Gastrocnemius medialis (tissue), 4 donors: ENCODE measurements at regions not wholly inside any gene's neighbourhood (a gene's known extent, or its start where the extent isn't known, plus 50 kb on each side); places are given as distances from the start of the nearest gene placed in this dataset.
"Not testable (repeated sequence)": the region's sequence is repeated elsewhere in the genome, so short reads cannot be mapped to it uniquely, and the experiment has no call there.

Experiments
- ATAC-seq, 2 donors: fragments of 150-250 bp; one replicate each; pipeline ENCODE4 v1.9.1; 2016
- DNase-seq, 2 donors: peaks; one replicate each; pipeline ENCODE4 v3.0.0-alpha.2; 2019
- H3K27ac ChIP-seq, 4 donors: fragments of 200-600 bp; sonication (generic); 1 replicate in 1 of 4; 2 replicates in 3 of 4; pipeline ENCODE4 v1.5.1; 2016 to 2018; ENCODE audit warnings: mild to moderate bottlenecking in 2 of 4, moderate library complexity in 1 of 4
- H3K27me3 ChIP-seq, 3 donors: fragments of 200-600 bp; sonication (generic) in 2 of 3; 1 replicate in 1 of 3; 2 replicates in 2 of 3; pipeline versions ENCODE4 v1.5.1 to v1.6.0; 2016 to 2019; ENCODE audit warnings: mild to moderate bottlenecking in 1 of 3, moderate library complexity in 1 of 3
- H3K36me3 ChIP-seq, 2 donors: fragments of 200-600 bp; sonication (generic) in 1 of 2; one replicate each; pipeline ENCODE4 v1.5.1; 2017 to 2018
- H3K4me1 ChIP-seq, 2 donors: fragments of 200-600 bp; sonication (generic) in 1 of 2; one replicate each; pipeline ENCODE4 v1.5.1; 2016 to 2017; ENCODE audit warnings: mild to moderate bottlenecking in 2 of 2
- H3K4me3 ChIP-seq, 4 donors: fragments of 200-600 bp; sonication (generic) in 3 of 4; 1 replicate in 1 of 4; 2 replicates in 3 of 4; pipeline ENCODE4 v1.5.1; 2016 to 2019; ENCODE audit warnings: mild to moderate bottlenecking in 2 of 4
- H3K9me3 ChIP-seq, 3 donors: fragments of 200-600 bp; sonication (generic) in 2 of 3; 1 replicate in 1 of 3; 2 replicates in 2 of 3; pipeline ENCODE4 v1.5.1; 2016 to 2019
- CTCF ChIP-seq, 5 experiments: fragments of 450-650 bp in 3 of 5; fragments of 200-600 bp in 2 of 5; sonication (generic) in 2 of 5; IDR thresholded peaks in 4 of 5; conservative IDR thresholded peaks in 1 of 5; 1 replicate in 4 of 5; 2 replicates in 1 of 5; pipeline ENCODE4 v1.5.1; 2016 to 2019; ENCODE audit warnings: antibody characterized with exemption in 5 of 5, mild to moderate bottlenecking in 3 of 5, moderate library complexity in 3 of 5
- POLR2A ChIP-seq, 2 donors: fragments of 450-650 bp; IDR thresholded peaks; one replicate each; pipeline ENCODE4 v1.6.1; 2017; ENCODE audit warnings: antibody characterized with exemption in 2 of 2, mild to moderate bottlenecking in 2 of 2, moderate library complexity in 2 of 2
- in situ Hi-C, 4 donors: fragments of 200-750 bp; cut with MboI; loops; one replicate each; pipeline versions ENCODE4 v1.15.0 to v1.8.0; 2017; ENCODE audit warnings: low sequenced_read_pairs in 4 of 4
- intact Hi-C: fragments of 100-400 bp; cut with DNase I; formaldehyde crosslinking; loops from one replicate; pipeline ENCODE4 v1.15.1; 2023; ENCODE audit warnings: low total_unique reads

- ATAC-seq = no peak
- DNase-seq = no peak
- H3K4me3 ChIP-seq = no peak overlapping the region
- H3K4me1 ChIP-seq = peaks cover 4% of the 10 kb centered on the region in 2 donors
- peaks cover 0 to 3% of the 10 kb centered on the region in 2 donors for H3K36me3 ChIP-seq
- TF ChIP-seq POLR2A (IDR thresholded peaks at IDR 0.05) (no peak), CTCF (IDR thresholded peaks at IDR 0.05 in 4 of 5, conservative IDR thresholded peaks at IDR 0.05 in 1 of 5) (no peak)
- H3K9me3 ChIP-seq = no peaks in the 10 kb centered on the region
- intact Hi-C loops (no loop called here), in situ Hi-C loops (loop anchor here in 3 of 4 donors (25.0 kb wide), 4 partner anchors 842 to 1092 kb away; a partner anchor contains a TSS)
- no peaks in the 10 kb centered on the region for H3K27me3 ChIP-seq
- H3K27ac ChIP-seq = no peak overlapping the region
Measured at GRCh38 chr6:27129095-27129815, 118.2 kb upstream of the PRSS16 start.

- Histone ChIP-seq H3K27me3 (no peaks in the 10 kb centered on the region), H3K9me3 (no peaks in the 10 kb centered on the region), H3K4me1 (peaks cover 4% of the 10 kb centered on the region in 2 donors), H3K36me3 (peaks cover 0 to 2% of the 10 kb centered on the region in 2 donors), H3K27ac (no peak overlapping the region), H3K4me3 (no peak overlapping the region)
- intact Hi-C loops = loop anchor here (2.0 to 10.0 kb wide), 7 partner anchors 47 to 1225 kb away; partner anchors contain the start of gene ABT1
- no peak for TF ChIP-seq POLR2A (IDR thresholded peaks at IDR 0.05)
- TF ChIP-seq CTCF (IDR thresholded peaks at IDR 0.05 in 4 of 5, conservative IDR thresholded peaks at IDR 0.05 in 1 of 5) = no peak
- ATAC-seq = no peak
- in situ Hi-C loops = loop anchor here in 3 of 4 donors (25.0 kb wide), 4 partner anchors 843 to 1093 kb away; a partner anchor contains a TSS
- DNase-seq = no peak
Measured at GRCh38 chr6:27129917-27130316, 117.6 kb upstream of the PRSS16 start.

- peak overlapping the region; percentile 61 to 67 (median 65) for H3K4me3 ChIP-seq
- DNase-seq = no peak
- in situ Hi-C loops (loop anchor here in 3 of 4 donors (25.0 kb wide), 4 partner anchors 844 to 1094 kb away; a partner anchor contains a TSS), intact Hi-C loops (loop anchor here (1.0 to 10.0 kb wide), 8 partner anchors 46 to 1224 kb away; partner anchors contain the start of gene ABT1)
- H3K27me3 ChIP-seq = no peaks in the 10 kb centered on the region
- no peaks in the 10 kb centered on the region for H3K9me3 ChIP-seq
- no peak for TF ChIP-seq CTCF (IDR thresholded peaks at IDR 0.05 in 4 of 5, conservative IDR thresholded peaks at IDR 0.05 in 1 of 5)
- no peak for TF ChIP-seq POLR2A (IDR thresholded peaks at IDR 0.05)
- H3K27ac ChIP-seq = peak overlapping the region in 1 of 4 donors; percentile 79
- H3K4me1 ChIP-seq = peaks cover 4% of the 10 kb centered on the region in 2 donors
- ATAC-seq = no peak
- no peaks in the 10 kb centered on the region for H3K36me3 ChIP-seq
Measured at GRCh38 chr6:27130668-27131428, 116.7 kb upstream of the PRSS16 start.

GRCh38 chr6:27132282-27132531, 115.3 kb upstream of the PRSS16 start:
- Histone ChIP-seq H3K4me3 (peak overlapping the region; percentile 61 to 67 (median 65)), H3K27ac (peak overlapping the region; percentile 79 to 83 (median 81))
- ATAC-seq, H3K27me3 ChIP-seq, DNase-seq, H3K36me3 ChIP-seq, H3K4me1 ChIP-seq, H3K9me3 ChIP-seq: not testable (repeated sequence)
- in situ Hi-C loops (loop anchor here in 3 of 4 donors (25.0 kb wide), 4 partner anchors 845 to 1095 kb away; a partner anchor contains a TSS), intact Hi-C loops (loop anchor here (2.0 to 10.0 kb wide), 9 partner anchors 15 to 1223 kb away; partner anchors contain the start of gene ABT1)
